GM21723 (cell line): ENCODE measurements at regions not wholly inside any gene's neighbourhood (a gene's known extent, or its start where the extent isn't known, plus 50 kb on each side); places are given as distances from the start of the nearest gene placed in this dataset.

Experiments
- ATAC-seq: cut with Tn5 transposase; IDR thresholded peaks from one replicate; pipeline ENCODE4 v1.9.1; 2021; ENCODE audit warnings: mild to moderate bottlenecking, moderate library complexity; ENCODE audit not compliant: unreplicated experiment

- peak; percentile 54 for ATAC-seq
Measured at GRCh38 chr12:87280893-87281292, 748.3 kb downstream of the C12orf50 start.

- ATAC-seq: peak; percentile 85
Measured at GRCh38 chr12:87280356-87280755, 748.8 kb downstream of the C12orf50 start.

- peak; percentile 62 for ATAC-seq
Measured at GRCh38 chr12:87274594-87275245, 754.5 kb downstream of the C12orf50 start.

GRCh38 chr12:87272851-87273250, 756.4 kb downstream of the C12orf50 start:
- ATAC-seq: no peak

GRCh38 chr12:87270919-87271318, 758.3 kb downstream of the C12orf50 start:
- ATAC-seq: no peak

- no peak for ATAC-seq
Measured at GRCh38 chr12:87266305-87266704, 762.9 kb downstream of the C12orf50 start.

- no peak for ATAC-seq
Measured at GRCh38 chr12:87259391-87259790, 769.8 kb downstream of the C12orf50 start.

- ATAC-seq: no peak
Measured at GRCh38 chr12:87254381-87255030, 774.7 kb downstream of the C12orf50 start.

GRCh38 chr12:87253157-87253556, 776.0 kb downstream of the C12orf50 start:
- no peak for ATAC-seq

GRCh38 chr12:87246726-87247125, 782.5 kb downstream of the C12orf50 start:
- ATAC-seq: no peak

- ATAC-seq: no peak
Measured at GRCh38 chr12:87238466-87238865, 790.7 kb downstream of the C12orf50 start.

GRCh38 chr12:87234898-87235297, 794.3 kb downstream of the C12orf50 start:
- no peak for ATAC-seq

- ATAC-seq: no peak
Measured at GRCh38 chr12:87233671-87234070, 795.5 kb downstream of the C12orf50 start.

GRCh38 chr12:87231818-87232217, 797.4 kb downstream of the C12orf50 start:
- no peak for ATAC-seq

GRCh38 chr12:87230441-87230840, 798.8 kb downstream of the C12orf50 start:
- no peak for ATAC-seq

- ATAC-seq: no peak
Measured at GRCh38 chr12:87227162-87227561, 802.0 kb downstream of the C12orf50 start.

GRCh38 chr12:87217491-87217890, 811.7 kb downstream of the C12orf50 start:
- ATAC-seq: no peak

- ATAC-seq: no peak
Measured at GRCh38 chr12:87216436-87216835, 812.8 kb downstream of the C12orf50 start.

- no peak for ATAC-seq
Measured at GRCh38 chr12:87202189-87202588, 827.0 kb downstream of the C12orf50 start.

GRCh38 chr12:87201598-87201997, 827.6 kb downstream of the C12orf50 start:
- no peak for ATAC-seq

- ATAC-seq: no peak
Measured at GRCh38 chr12:87200289-87200979, 828.8 kb downstream of the C12orf50 start.

GRCh38 chr12:87198181-87198580, 831.0 kb downstream of the C12orf50 start:
- no peak for ATAC-seq
